Right hindlimb (tissue), 1 donor: ENCODE measurements at regions not wholly inside any gene's neighbourhood (a gene's known extent, or its start where the extent isn't known, plus 50 kb on each side); places are given as distances from the start of the nearest gene placed in this dataset.
A peak's percentile ranks its signal among the peaks of the same experiment; 100 is the strongest.
"Not testable (repeated sequence)": the region's sequence is repeated elsewhere in the genome, so short reads cannot be mapped to it uniquely, and the experiment has no call there.

Experiments used
- DNase-seq: peaks from one replicate; pipeline ENCODE4 v3.0.0-alpha.2; 2018

- DNase-seq = peak; percentile 42
Observed at GRCh38 chrX:155819966-155820491, 61.1 kb upstream of the VAMP7 start.

- DNase-seq = no peak
Observed at GRCh38 chrX:155819525-155819924, 61.6 kb upstream of the VAMP7 start.

DNA sequence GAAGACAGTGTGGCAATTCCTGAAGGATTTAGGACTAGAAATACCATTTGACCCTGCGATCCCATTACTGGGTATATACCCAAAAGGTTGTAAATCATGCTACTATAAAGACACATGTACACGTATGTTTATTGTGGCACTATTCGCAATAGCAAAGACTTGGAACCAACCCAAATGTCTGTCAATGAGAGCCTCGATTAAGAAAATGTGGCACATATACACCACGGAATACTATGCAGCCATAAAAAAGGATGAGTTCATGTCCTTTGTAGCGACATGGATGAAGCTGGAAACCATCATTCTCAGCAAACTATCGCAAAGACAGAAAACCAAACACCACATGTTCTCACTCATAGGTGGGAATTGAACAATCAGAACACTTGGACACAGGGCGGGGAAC lies 66.8 kb upstream of the VAMP7 start:
- not testable (repeated sequence) for DNase-seq

GRCh38 chrX:155779831-155780230 lies 101.3 kb upstream of the VAMP7 start:
- no peak for DNase-seq

GRCh38 chrX:155778844-155779553 lies 102.1 kb upstream of the VAMP7 start:
- no peak for DNase-seq

DNA sequence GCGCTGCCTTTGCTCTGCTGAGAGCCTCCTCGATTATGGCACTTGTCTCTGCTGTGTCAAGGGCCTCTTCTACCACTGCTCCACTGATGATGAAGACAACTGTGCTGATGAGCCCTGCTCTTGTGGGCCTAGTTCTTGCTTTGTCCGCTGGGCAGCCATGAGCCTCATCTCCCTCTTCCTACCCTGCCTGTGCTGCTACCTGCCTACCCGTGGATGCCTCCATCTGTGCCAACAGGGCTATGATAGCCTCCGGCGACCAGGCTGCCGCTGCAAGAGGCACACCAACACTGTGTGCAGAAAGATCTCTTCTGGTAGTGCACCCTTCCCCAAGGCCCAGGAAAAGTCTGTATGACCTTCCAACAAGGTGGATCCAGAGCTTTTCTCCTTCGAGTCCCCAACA lies 106.8 kb upstream of the VAMP7 start:
- DNase-seq = no peak

GRCh38 chrX:155767876-155768769 lies 113.0 kb upstream of the VAMP7 start:
- DNase-seq = peak; percentile 13

- DNase-seq = peak; percentile 76
Observed at GRCh38 chrX:155767051-155767875, 113.9 kb upstream of the VAMP7 start.

DNA sequence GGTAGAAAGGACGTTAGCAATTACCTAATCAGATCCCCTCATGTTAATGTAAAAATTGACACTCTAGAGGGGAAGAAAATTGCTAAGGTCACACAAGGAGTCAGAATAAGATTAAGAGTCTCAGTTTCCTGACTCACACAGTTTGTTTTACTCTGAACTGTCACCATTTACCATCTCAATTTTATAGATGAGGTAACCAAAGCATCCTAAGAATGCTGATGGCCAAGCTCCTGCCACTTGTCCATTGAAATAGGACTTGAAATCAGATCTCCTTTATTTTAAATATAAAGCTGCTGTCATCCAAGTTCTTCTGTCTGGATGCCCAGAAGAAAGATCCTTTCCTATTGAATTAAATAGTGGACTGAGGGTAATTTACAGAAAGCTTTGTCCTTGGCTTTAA lies 114.8 kb upstream of the VAMP7 start:
- no peak for DNase-seq

GRCh38 chrX:155761185-155761584 lies 120.0 kb upstream of the VAMP7 start:
- no peak for DNase-seq

DNA sequence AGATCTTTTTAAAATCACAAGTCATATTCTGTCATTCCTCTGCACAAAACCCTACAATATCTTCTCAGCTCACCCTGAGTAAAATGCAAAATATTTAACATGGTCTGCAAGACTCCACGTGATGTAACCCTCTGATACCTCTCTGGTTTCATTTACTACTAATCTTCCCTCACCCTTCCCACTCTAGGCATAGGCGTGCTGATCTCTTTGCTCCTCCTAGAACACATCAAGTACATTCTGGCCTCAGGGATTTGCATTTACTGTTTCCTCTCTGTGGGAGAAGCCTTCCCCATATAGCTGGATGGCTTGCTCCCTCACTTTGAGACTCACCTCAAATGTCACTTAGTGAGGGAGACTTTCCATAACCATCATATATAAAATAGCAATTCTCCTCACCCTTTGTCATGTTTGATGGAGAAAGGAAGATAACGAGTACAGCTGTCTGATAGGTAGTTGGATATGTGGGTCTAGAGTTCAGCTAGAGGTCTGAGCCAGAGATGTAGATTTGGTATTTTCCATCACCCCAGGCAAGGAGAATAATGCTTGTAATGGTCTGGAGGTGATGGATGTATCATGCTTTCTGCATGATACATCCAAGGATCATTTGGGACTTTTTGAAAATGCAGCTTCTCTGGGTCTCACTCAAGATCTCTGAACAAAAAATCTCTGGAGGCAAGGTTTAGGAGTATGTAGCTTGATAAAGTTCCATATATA lies 123.9 kb upstream of the VAMP7 start:
- DNase-seq = no peak

GRCh38 chrX:155755706-155756337 lies 125.3 kb upstream of the VAMP7 start:
- DNase-seq = no peak

GRCh38 chrX:155751131-155751530 lies 130.0 kb upstream of the VAMP7 start:
- DNase-seq = no peak

DNA sequence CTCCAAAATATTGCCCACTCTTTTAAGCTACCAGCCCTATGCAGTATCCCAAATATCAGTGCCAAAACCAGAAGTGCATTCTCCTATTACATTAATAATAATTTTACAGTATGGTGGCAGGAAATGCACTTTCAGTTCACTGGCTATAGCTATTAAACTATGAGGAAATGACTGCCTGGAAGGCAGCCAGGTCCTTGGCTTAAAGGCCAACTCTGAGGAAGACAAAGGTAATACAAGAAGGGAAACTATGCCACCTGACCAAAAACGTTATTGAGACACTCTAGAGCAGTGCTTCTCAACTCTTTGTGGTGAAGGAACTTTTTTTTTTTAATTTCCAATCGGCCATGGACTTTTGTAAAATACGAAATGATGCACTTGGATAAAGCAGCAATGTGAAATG lies 133.6 kb upstream of the VAMP7 start:
- peak; percentile 29 for DNase-seq

DNA sequence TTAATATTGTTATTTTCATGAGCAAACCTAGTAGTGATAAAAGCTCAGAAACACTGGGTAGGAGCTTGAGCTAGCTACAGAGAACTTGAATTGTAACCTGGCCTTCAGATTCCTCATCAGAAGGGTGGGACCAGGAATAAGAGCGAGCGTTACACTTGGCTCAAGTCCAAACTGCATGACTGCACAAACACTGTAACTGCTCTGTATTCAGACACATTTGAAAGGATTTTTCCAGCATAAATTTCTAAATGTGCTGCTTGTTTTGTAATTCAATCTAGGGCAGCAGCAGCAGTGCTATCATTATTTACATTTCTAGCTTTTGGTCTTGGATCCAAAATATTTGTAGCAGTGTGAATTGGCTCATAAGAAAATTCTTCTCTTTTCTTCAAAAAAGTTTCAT lies 133.0 kb upstream of the TMLHE start:
- DNase-seq = peak; percentile 24

DNA sequence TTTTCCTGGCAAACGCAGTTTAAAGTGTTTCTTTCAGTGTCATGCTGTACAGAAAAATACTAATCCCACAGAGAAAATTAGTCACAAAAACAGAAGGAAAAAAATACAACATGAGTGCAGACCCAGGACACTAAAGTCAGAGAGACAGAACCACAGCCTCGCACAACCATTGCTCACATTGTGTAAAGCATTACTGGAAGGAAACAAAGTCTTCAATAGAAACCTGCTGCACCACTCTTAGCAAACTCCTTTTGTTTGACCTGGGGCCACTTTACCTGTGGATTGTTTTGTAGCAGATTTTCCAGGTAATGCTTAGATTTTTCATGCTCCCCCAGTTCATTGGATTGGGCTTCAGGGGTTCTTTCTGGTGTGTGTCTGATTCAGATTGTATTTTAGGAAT lies 131.8 kb upstream of the TMLHE start:
- DNase-seq = no peak

DNA sequence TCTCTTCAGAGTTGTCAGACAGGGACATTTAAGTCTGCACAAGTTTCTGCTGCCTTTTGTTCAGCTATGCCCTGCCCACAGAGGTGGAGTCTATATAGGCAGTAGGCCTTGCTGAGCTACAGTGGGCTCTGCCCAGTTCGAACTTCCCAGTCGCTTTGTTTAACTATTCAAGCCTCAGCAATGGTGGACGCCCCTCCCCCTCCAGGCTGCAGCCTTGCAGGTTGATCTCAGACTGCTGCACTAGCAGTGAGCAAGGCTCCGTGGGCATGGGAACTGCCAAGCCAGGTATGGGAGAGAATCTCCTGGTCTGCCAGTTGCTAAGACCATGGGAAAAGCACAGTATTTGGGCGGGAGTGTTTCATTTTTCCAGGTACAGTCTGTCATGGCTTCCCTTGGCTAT lies 115.6 kb upstream of the TMLHE start:
- DNase-seq = not testable (repeated sequence)

GRCh38 chrX:155718972-155719586 lies 106.3 kb upstream of the TMLHE start:
- no peak for DNase-seq

- no peak for DNase-seq
Observed at GRCh38 chrX:155715141-155715540, 102.4 kb upstream of the TMLHE start.

DNA sequence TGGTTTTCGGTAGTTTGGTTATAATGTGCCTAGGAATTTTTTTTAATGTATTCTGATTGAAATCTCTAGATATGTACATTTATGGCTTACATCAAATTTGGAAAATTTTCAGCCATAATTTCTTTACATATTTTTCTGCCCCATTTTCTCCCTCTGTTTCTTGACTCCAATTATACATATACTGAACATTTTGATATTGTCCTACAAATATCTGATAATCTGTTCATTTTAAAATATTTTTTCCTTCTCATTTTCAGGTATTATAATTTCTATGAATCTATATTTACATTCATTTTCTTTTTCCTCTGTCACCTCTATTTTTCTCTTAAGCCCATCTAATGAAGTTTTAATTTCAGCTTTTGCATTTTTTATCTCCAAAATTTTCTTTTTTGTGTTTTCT lies 82.7 kb upstream of the TMLHE start:
- DNase-seq = no peak

GRCh38 chrX:155694649-155695048 lies 81.9 kb upstream of the TMLHE start:
- no peak for DNase-seq
